Keratinocyte (primary cell): ENCODE measurements at regions not wholly inside any gene's neighbourhood (a gene's known extent, or its start where the extent isn't known, plus 50 kb on each side); places are given as distances from the start of the nearest gene placed in this dataset.

Source experiments
- CTCF ChIP-seq, 3 experiments: IDR thresholded peaks in 1 of 3; conservative IDR thresholded peaks in 1 of 3; optimal IDR thresholded peaks in 1 of 3; 2 replicates in 2 of 3; 3 replicates in 1 of 3; pipeline versions ENCODE3 to v1.5.1; 2011; ENCODE audit warnings: low read length in 3 of 3, mild to moderate bottlenecking in 3 of 3, moderate library complexity in 2 of 3, control low read depth in 1 of 3, inconsistent platforms in 1 of 3; ENCODE audit not compliant: insufficient read depth in 2 of 3; ENCODE audit errors: extremely low read depth in 1 of 3
- EZH2 ChIP-seq: IDR thresholded peaks from one replicate; pipeline ENCODE4 v1.6.1; 2012; ENCODE audit warnings: inconsistent platforms, mild to moderate bottlenecking, low read length, moderate library complexity

GRCh38 chr2:100767224-100767653 is 52.7 kb upstream of the NPAS2 start:
- TF ChIP-seq CTCF (optimal IDR thresholded peaks at IDR 0.05 in 1 of 3, IDR thresholded peaks at IDR 0.05 in 1 of 3, conservative IDR thresholded peaks at IDR 0.05 in 1 of 3; ENCODE audit: extremely low read depth in 1 of 3, insufficient read depth in 2 of 3, low read length in 3 of 3): no peak
- TF ChIP-seq EZH2: no peak
